C4-2B (cell line): ENCODE measurements at regions not wholly inside any gene's neighbourhood (a gene's known extent, or its start where the extent isn't known, plus 50 kb on each side); places are given as distances from the start of the nearest gene placed in this dataset.

Experiments used
- H3K27ac ChIP-seq: fragments of 450-650 bp; 2 replicates; pipeline ENCODE4 v1.5.1; 2017
- ZFX ChIP-seq: fragments of 450-650 bp; IDR thresholded peaks from 2 replicates; pipeline ENCODE4 v1.6.1; 2017
- TF ChIP-seq, protein P1 (sequence below): fragments of 450-650 bp; conservative IDR thresholded peaks from 2 replicates; pipeline ENCODE4 v1.5.1; 2017; ENCODE audit warnings: mild to moderate bottlenecking

GRCh38 chr5:144083185-144083584 is 87.3 kb downstream of the YIPF5 start:
- no peak for TF ChIP-seq ZFX
- TF ChIP-seq, protein P1, sequence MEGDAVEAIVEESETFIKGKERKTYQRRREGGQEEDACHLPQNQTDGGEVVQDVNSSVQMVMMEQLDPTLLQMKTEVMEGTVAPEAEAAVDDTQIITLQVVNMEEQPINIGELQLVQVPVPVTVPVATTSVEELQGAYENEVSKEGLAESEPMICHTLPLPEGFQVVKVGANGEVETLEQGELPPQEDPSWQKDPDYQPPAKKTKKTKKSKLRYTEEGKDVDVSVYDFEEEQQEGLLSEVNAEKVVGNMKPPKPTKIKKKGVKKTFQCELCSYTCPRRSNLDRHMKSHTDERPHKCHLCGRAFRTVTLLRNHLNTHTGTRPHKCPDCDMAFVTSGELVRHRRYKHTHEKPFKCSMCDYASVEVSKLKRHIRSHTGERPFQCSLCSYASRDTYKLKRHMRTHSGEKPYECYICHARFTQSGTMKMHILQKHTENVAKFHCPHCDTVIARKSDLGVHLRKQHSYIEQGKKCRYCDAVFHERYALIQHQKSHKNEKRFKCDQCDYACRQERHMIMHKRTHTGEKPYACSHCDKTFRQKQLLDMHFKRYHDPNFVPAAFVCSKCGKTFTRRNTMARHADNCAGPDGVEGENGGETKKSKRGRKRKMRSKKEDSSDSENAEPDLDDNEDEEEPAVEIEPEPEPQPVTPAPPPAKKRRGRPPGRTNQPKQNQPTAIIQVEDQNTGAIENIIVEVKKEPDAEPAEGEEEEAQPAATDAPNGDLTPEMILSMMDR: no peak
- no peak overlapping the region for H3K27ac ChIP-seq

GRCh38 chr5:144084971-144085370 is 85.5 kb downstream of the YIPF5 start:
- no peak overlapping the region for H3K27ac ChIP-seq
- no peak for TF ChIP-seq ZFX
- TF ChIP-seq, protein P1: no peak

DNA sequence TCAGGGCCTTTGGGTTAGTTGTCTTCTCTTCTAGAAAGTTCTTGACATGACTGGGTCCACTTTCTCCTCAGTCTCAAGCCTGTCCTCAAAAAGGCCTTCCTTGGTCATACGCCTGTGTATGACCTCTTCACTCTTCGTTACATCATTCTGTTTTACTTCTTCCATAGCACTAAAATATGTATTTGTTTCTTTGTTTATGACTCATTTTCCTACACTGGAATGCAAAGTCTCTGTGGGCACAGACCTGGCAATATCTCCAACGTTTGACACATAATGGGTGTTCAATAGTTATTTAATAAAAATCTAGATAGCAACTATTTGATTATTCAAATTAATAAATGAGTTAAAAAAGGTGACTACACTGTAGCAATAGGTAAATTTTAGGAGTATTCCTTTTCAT is 85.1 kb downstream of the YIPF5 start:
- no peak overlapping the region for H3K27ac ChIP-seq
- TF ChIP-seq, protein P1: no peak

DNA sequence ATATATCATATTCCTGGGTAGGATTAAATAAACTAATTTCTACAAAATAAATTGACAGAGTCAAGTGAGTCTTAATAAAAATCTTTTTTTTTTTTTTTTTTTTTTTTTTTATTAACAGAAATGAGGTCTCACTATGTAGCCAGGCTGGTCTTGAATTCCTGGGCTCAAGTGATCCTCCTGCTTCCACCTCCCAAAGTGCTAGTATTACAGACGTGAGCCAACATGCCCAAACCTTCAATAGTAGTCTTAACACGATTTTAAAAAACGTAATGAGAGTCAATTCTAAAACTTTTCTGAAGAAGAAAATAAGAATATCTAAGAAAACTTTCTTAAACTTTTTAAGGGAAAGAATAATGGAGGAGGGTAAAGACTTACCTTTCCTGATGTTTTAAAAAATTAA is 84.2 kb downstream of the YIPF5 start:
- TF ChIP-seq, protein P1: no peak
- no peak for TF ChIP-seq ZFX
- H3K27ac ChIP-seq: no peak overlapping the region

DNA sequence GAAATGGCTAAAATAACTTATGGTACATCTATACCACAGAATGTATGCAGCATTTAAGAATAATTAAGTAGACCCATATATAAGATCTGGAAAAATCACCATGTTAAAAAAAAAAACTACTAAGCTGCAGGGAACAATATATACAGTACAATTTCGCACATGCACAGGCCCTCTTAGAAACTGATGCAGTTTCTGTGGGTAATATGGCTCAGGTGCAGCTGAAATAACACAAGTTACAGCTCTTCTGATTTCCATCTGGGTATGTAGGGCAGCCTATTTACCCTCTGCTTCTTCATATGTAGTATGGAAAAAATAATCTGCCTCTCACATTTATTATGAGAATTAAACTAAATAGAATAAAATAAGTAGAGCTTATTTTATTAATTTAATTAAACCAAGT is 82.9 kb downstream of the YIPF5 start:
- TF ChIP-seq, protein P1: no peak
- TF ChIP-seq ZFX: no peak
- no peak overlapping the region for H3K27ac ChIP-seq

DNA sequence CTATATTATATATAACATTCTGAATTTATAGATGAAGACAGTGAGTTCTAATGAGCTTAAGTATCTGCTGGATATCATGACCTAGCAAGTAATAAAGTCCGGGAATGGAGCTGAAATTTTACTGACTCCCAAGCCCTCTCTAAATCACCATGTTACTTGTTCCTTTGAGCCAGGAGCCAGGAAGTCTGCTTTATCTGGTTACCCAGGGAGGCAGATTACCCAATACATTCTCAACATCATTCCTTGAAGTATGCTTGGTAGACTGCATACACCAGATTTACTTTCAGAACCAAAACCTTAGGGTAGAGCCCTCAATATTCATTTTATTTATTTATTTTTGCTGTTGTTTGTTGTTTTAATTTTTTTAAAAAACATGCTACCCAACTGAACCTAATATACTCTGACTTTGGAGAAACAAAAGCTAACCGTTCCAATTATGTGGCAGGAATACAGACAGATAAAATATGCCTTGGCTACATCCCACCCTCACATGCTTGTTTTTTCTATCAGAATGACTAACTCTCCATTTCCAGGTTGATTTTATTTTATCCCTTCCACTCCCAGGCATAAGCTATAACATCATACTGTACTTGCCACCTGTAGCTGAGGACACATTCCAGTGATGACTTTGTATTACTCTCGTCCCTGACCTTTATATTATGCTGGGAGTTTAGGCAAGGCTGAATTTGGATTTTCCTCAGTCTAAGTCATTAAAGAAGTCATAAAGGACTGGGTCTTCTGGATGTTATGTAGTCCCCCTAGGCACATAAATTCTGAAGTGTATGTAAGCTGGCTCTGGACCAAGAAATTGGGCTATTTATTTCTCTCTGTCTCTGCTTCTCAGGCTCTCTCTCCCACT is 82.0 kb downstream of the YIPF5 start:
- TF ChIP-seq ZFX: no peak
- TF ChIP-seq, protein P1: no peak
- H3K27ac ChIP-seq: no peak overlapping the region

GRCh38 chr5:144089401-144090021 is 80.9 kb downstream of the YIPF5 start:
- H3K27ac ChIP-seq: no peak overlapping the region
- no peak for TF ChIP-seq ZFX
- TF ChIP-seq, protein P1: no peak
